ENCODE measurements at regions not wholly inside any gene's neighbourhood (a gene's known extent, or its start where the extent isn't known, plus 50 kb on each side); places are given as distances from the start of the nearest gene placed in this dataset.
"Not testable (repeated sequence)": the region's sequence is repeated elsewhere in the genome, so short reads cannot be mapped to it uniquely, and the experiment has no call there.

- no peak for TF ChIP-seq CTCF (IDR thresholded peaks at IDR 0.05; ENCODE audit: insufficient read depth, low read length, severe bottlenecking)
- DNase-seq (ENCODE audit: low read depth) (no peak), FAIRE-seq (no peak)
- H3K36me3 ChIP-seq (ENCODE audit: control insufficient read depth, insufficient read depth, low read length): no peaks in the 10 kb centered on the region
- H3K4me3 ChIP-seq (ENCODE audit: low read depth, low read length): no peak overlapping the region
- H3K27me3 ChIP-seq (ENCODE audit: control insufficient read depth, insufficient read depth, low read length): peaks cover 5% of the 10 kb centered on the region
These were observed 301.9 kb downstream of the RASEF start for GRCh38 chr9:82761027-82761426.

GRCh38 chr9:82761956-82762355 lies 301.0 kb downstream of the RASEF start:
- Histone ChIP-seq H3K36me3 (ENCODE audit: control insufficient read depth, insufficient read depth, low read length) (no peaks in the 10 kb centered on the region), H3K4me3 (ENCODE audit: low read depth, low read length) (no peak overlapping the region), H3K27me3 (ENCODE audit: control insufficient read depth, insufficient read depth, low read length) (peaks cover 5% of the 10 kb centered on the region)
- no peak for TF ChIP-seq CTCF (IDR thresholded peaks at IDR 0.05; ENCODE audit: insufficient read depth, low read length, severe bottlenecking)
- DNase-seq (ENCODE audit: low read depth) (no peak), FAIRE-seq (no peak)

GRCh38 chr9:82763656-82764055 lies 299.3 kb downstream of the RASEF start:
- peak; percentile 15 for DNase-seq (ENCODE audit: low read depth)
- FAIRE-seq: no peak

GRCh38 chr9:82764061-82764668 lies 298.8 kb downstream of the RASEF start:
- no peak for TF ChIP-seq CTCF (IDR thresholded peaks at IDR 0.05; ENCODE audit: insufficient read depth, low read length, severe bottlenecking)
- Histone ChIP-seq H3K36me3 (ENCODE audit: control insufficient read depth, insufficient read depth, low read length) (no peaks in the 10 kb centered on the region), H3K4me3 (ENCODE audit: low read depth, low read length) (no peak overlapping the region), H3K27me3 (ENCODE audit: control insufficient read depth, insufficient read depth, low read length) (peaks cover 5% of the 10 kb centered on the region)
- DNase-seq (ENCODE audit: low read depth) (no peak), FAIRE-seq (no peak)

More at GRCh38 chr9:82763656-82764055, 299.3 kb downstream of the RASEF start:
- H3K4me3 ChIP-seq (ENCODE audit: low read depth, low read length): no peak overlapping the region
- TF ChIP-seq CTCF (IDR thresholded peaks at IDR 0.05; ENCODE audit: insufficient read depth, low read length, severe bottlenecking): peak; percentile 4
- peaks cover 5% of the 10 kb centered on the region for H3K27me3 ChIP-seq (ENCODE audit: control insufficient read depth, insufficient read depth, low read length)
- no peaks in the 10 kb centered on the region for H3K36me3 ChIP-seq (ENCODE audit: control insufficient read depth, insufficient read depth, low read length)

- not testable (repeated sequence) for DNase-seq (ENCODE audit: low read depth); H3K4me3 ChIP-seq (ENCODE audit: low read depth, low read length); H3K36me3 ChIP-seq (ENCODE audit: control insufficient read depth, insufficient read depth, low read length); FAIRE-seq; H3K27me3 ChIP-seq (ENCODE audit: control insufficient read depth, insufficient read depth, low read length)
These were observed 288.2 kb downstream of the RASEF start for GRCh38 chr9:82774707-82775231.

- TF ChIP-seq CTCF (IDR thresholded peaks at IDR 0.05; ENCODE audit: insufficient read depth, low read length, severe bottlenecking): no peak
- no peaks in the 10 kb centered on the region for H3K36me3 ChIP-seq (ENCODE audit: control insufficient read depth, insufficient read depth, low read length)
- no peaks in the 10 kb centered on the region for H3K27me3 ChIP-seq (ENCODE audit: control insufficient read depth, insufficient read depth, low read length)
- no peak for FAIRE-seq
- no peak for DNase-seq (ENCODE audit: low read depth)
- no peak overlapping the region for H3K4me3 ChIP-seq (ENCODE audit: low read depth, low read length)
These were observed 286.4 kb downstream of the RASEF start for GRCh38 chr9:82776508-82776907.

Data from bronchial epithelial cell (primary cell).